C4-2B (cell line): ENCODE measurements at regions not wholly inside any gene's neighbourhood (a gene's known extent, or its start where the extent isn't known, plus 50 kb on each side); places are given as distances from the start of the nearest gene placed in this dataset.

ENCODE experiments used
- H3K27ac ChIP-seq: fragments of 450-650 bp; 2 replicates; pipeline ENCODE4 v1.5.1; 2017
- CTCF ChIP-seq: fragments of 450-650 bp; conservative IDR thresholded peaks from 2 replicates; pipeline ENCODE4 v1.5.1; 2017; ENCODE audit warnings: mild to moderate bottlenecking
- ZFX ChIP-seq: fragments of 450-650 bp; IDR thresholded peaks from 2 replicates; pipeline ENCODE4 v1.6.1; 2017

DNA sequence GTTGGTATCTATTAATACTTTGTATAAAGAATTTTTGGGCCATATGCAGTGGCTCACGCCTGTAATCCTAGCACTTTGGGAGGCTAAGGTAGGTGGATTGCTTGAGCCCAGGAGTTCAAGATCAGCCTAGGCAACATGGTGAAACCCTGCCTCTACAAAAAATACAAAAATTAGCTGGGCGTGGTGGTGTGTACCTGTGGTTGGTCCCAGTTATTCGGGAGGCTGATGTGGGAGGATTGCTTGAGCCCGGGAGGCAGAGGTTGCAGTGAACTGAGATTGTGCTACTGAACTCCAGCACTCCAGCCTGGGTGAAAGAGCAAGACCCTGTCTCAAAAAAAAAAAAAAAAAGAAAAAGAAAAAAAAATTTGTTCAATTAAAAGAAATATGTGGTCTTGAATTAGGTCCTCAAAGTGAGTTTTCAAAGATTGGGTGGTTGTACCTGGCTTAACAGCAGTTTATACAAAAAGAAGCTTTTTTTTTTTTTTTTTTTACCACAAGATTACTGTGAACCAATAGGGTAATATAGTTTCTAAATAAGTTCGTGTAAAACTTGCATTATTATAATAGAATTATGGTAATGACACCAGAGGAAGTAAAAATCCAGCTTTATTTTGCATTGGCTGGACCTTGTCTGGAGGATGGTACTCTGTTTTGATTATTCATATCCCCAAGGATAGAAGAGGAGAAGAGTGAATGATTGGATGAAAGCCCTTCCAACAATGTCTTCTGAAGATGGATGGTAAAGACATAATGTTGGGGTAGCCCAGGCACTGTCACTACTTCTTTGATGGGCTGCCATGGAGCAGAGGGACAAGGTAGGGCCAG, 210.3 kb downstream of the MYCN start:
- TF ChIP-seq ZFX: no peak
- TF ChIP-seq CTCF: no peak
- no peak overlapping the region for H3K27ac ChIP-seq

DNA sequence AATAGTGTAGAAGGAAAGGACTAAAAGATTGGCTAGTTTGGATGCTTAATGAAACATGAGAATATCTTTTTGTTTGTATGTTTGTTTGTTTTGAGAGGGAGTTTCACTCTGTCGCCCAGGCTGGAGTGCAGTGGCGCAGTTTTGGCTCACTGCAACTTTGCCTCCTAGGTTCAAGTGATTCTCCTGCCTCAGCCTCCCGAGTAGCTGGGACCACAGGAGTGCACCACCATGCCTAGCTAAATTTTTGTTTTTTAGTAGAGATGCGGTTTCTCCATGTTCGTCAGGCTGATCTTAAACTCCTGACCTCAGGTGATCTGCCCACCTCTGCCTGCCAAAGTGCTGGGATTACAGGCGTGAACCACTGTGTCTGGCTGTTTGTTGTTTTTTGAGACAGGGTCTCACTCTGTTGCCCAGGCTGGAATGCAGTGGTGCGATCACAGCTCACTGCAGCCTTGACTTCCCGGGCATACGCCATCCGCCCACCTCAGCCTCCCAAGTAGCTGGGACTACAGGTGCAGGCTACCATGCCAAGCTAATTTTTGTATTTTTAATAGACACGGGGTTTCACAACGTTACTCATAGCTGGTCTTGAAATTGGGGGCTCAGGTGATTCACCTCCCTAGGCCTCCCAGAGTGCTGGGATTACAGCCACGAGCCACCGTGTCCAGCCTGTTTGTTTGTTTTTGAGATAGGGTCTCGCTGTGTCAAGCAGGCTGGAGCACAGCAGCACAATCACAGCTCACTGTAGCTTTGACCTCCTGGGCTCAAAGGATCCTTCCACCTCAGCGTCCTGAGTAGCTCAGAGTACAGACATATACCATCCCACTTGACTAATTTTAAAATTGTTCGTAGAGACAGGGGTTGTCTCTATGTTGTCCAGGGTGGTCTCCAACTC, 209.2 kb downstream of the MYCN start:
- H3K27ac ChIP-seq: no peak overlapping the region
- TF ChIP-seq CTCF (no peak), ZFX (no peak)

- no peak overlapping the region for H3K27ac ChIP-seq
- TF ChIP-seq CTCF (no peak), ZFX (no peak)
These were observed 208.4 kb downstream of the MYCN start for GRCh38 chr2:16148632-16149348.

DNA sequence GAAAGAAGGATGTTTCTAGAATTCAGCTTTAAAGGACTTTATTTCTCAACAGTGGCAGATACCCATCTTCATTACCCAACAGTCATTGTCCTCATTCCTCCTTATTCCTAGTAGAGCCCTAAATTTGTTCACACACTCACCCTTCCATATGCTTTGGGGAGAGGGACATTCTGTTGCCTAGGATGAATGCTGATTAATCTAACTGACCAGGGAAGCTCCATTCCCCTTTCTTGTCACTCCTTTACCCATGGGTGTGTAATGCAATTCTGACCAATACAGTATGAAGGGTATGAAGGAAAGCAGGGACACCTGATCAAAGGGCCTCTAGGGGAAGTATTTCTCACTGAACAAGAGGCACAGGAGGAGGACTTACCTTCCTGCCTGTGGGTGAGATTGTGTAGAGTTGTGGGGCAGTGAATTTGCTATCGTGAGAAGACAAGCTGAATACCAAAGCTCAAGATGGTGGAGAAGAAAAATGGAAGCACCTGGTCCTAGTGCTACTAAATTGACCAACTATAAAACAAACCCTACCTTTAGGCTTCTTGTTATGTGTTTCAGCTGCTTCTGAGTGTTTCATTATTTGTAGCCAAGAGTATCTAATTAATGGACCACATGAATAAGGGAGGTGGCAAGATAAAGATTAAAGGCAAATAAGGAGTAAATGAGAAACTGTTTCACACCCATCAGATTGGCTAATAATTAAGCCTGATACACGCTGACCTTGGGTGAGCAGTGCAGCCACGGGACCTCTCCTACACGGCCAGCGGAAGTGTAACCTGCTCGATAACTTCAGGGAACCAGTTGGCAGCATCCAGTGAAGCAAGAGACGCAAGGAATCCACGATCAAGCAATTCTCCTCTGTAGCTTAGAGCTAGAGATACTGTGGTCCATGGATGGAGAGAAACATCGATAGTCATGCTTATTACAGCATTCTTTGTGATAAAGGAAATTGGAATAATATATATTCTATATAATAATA, 202.3 kb downstream of the MYCN start:
- no peak overlapping the region for H3K27ac ChIP-seq
- TF ChIP-seq ZFX: no peak
- no peak for TF ChIP-seq CTCF

DNA sequence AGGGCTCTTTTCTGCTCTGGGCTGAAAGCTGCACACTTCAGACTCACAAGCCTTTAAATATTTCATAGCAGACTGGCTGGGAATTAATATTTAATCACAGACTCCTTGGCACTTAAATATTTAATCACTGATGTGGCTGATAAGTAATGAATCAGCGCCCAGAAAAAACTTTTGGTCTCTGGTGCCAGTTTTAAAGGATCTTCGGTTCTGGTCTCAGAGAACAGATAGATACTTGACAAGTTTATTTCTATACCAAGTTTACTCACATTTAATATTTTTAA, 201.2 kb downstream of the MYCN start:
- no peak overlapping the region for H3K27ac ChIP-seq
- no peak for TF ChIP-seq ZFX
- TF ChIP-seq CTCF: no peak

- TF ChIP-seq ZFX: no peak
- no peak for TF ChIP-seq CTCF
- no peak overlapping the region for H3K27ac ChIP-seq
These were observed 200.7 kb downstream of the MYCN start for GRCh38 chr2:16140771-16141640.
